Neural cell (in vitro differentiated cells): ENCODE measurements at regions not wholly inside any gene's neighbourhood (a gene's known extent, or its start where the extent isn't known, plus 50 kb on each side); places are given as distances from the start of the nearest gene placed in this dataset.

ENCODE experiments used
- CTCF ChIP-seq: fragments of 450-650 bp; IDR thresholded peaks from 2 replicates; pipeline ENCODE4 v1.5.1; 2014; ENCODE audit warnings: antibody characterized with exemption, mild to moderate bottlenecking, moderate library complexity; ENCODE audit not compliant: poor library complexity, severe bottlenecking
- EP300 ChIP-seq: fragments of 450-650 bp; conservative IDR thresholded peaks from 2 replicates; pipeline ENCODE4 v1.6.1; 2014; ENCODE audit warnings: antibody characterized with exemption, mild to moderate bottlenecking, moderate library complexity; ENCODE audit not compliant: poor library complexity, severe bottlenecking

DNA sequence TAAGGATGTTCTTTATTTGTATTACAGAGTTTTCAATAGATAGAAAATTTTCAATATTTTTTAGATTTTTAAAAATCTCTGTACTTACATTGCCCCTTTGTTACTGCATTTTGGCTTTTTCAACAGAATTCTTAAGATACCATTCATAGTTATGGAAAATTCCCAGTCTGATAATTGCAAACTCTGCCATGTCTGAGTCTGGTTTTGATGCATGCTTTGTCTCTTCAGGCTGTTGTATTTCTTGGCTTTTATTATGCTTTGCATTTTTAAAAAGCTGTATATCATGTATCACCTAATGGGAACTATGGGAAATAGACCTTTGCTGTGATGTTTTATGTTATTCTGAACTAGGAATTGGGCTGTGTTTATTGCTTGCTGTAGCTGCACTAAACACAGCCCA is 898.9 kb upstream of the ADGRB3 start:
- TF ChIP-seq CTCF (no peak), EP300 (no peak)
